ENCODE measurements at regions not wholly inside any gene's neighbourhood (a gene's known extent, or its start where the extent isn't known, plus 50 kb on each side); places are given as distances from the start of the nearest gene placed in this dataset.
A peak's percentile ranks its signal among the peaks of the same experiment; 100 is the strongest.
"Not testable (repeated sequence)": the region's sequence is repeated elsewhere in the genome, so short reads cannot be mapped to it uniquely, and the experiment has no call there.

DNA sequence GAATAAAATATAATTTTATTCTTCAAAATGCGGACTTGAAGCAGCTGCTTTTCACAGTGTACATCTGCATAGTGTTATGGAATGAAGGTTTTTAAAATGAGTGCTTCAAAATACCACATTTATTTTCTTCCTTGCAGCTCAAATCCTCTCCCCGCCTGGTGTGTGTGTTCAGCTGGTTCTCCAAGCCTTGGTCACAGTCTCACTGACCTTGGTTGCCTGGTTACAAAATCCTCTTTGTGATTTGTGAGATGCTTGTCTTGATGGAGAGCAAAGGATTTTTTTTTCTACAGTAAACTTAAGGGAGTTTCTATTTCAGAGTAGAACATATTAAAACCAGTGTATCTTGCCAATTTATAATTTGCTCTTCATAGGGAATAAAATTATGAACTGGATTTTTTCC lies 139.2 kb downstream of the PCDH18 start:
- peak; percentile 15 for DNase-seq

GRCh38 chr4:137390707-137391106 lies 141.6 kb downstream of the PCDH18 start:
- DNase-seq = no peak

DNA sequence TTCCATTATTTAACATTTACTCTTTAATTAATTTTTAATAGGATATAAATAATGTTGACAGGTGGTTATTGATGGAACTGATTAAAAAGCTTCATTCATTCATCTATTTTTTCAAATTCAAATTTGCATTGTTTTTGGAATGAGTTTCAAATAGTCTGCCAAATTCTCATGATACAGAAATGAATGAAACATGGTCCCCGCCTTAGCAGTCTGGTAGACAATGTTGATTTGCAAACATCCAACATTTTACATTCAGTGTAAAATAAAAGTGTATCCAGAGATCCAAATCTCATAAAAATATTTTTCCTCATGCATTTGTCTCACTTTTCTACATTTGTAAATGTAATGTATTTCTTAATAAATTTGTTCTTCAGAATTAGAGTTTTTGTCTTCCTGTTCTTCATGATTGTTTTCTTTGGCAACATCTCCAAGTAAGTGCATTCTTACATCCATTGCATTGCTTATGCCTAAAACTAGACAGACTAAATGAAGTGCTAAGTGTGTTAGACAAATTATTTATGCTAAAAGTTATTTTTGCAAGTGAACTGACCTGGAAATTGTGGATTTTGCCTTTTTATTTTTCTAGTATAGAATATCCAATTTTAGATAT lies 142.3 kb downstream of the PCDH18 start:
- no peak for DNase-seq

DNA sequence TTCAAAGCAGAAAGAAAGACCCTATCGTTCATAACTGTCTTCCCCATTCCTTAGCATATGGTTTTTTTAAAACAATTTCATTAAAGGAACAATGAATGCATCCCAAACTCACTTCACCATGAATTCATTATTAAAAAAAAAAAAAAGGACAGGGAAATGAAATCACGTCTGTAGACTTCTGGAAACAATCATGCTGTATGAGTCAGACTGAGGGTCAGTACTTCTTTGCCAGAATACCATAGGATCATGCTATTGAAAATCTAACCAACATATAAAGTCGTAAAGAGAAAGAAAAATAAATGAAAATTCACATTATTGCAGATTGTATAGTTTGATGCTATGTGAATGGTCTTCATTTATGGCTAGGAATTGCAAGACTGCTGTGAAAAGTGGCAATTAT lies 144.4 kb downstream of the PCDH18 start:
- no peak for DNase-seq

GRCh38 chr4:137384476-137384875 lies 147.8 kb downstream of the PCDH18 start:
- no peak for DNase-seq

GRCh38 chr4:137378821-137379220 lies 153.5 kb downstream of the PCDH18 start:
- DNase-seq = no peak

- no peak for DNase-seq
Measured at GRCh38 chr4:137378393-137378792, 153.9 kb downstream of the PCDH18 start.

DNA sequence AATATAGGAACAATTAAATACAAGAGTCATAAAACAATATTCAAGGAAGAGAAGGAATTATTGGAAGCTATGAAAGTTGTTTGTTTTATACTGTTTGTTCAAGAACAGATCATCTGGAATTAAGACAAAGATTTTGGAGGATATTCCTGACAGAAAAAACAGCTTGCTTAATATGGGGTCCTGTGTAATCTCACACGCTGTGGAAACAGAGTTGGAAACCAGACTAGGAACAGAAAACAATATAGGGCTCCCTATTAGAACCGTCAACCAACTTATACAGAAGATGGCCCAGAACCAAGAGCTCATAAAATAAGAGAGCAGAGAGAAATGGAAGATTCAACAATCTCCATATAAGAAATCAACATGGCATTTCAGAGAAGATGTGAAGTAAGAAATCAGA lies 156.0 kb downstream of the PCDH18 start:
- DNase-seq = no peak

DNA sequence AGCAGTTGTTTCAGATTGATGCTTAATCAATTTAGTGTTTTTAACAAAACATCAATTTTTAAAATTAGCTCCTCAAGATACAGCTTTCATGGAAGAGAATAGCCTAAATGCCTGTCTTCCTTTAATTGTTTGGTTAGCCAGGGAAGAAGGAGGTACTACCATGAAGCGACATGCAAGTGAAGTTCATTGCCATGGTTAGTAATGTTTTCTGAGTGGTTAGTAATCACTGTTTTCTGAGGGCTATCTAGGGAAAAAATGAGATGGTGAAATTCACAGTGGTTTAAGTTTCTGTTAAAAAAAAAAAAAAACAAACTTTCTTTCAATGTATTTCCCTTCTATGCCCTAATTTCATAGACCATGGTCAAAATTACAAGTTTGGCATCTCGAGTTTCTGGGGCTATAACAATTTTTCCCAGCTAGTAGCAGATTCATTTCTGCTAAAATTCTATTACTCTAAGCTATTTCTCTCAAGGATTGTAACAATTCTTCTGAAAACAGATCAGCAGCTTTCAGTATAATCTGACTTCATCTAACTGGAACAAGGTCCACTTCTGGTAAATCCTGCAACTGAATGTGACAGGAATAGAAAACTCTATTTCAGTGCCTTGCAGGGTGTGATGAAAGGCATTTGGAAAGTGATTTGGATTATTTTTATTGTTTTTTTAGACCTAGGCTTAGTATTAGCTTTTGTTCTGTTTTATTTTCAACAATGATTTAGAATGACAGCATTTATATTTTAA lies 157.0 kb downstream of the PCDH18 start:
- no peak for DNase-seq

DNA sequence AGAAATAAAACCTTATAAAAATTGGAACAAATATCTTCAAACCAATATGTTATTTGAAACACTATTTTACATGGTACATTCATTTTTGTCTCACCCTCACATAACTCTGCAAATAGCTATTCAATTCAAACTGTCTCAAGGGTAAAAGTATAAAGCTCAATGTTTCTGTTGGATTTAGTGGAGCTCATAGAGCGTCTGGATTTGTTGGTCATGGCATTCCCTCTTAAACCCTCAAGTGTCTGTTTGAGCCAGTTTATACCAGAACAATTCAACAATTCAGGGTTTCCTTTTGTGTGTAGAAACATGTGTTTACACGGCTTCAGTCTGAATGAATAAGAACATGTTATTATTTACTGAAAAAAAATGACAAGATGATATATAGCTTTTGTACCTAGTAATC lies 161.6 kb downstream of the PCDH18 start:
- peak; percentile 70 for DNase-seq

GRCh38 chr4:137370206-137370633 lies 162.1 kb downstream of the PCDH18 start:
- DNase-seq = no peak

DNA sequence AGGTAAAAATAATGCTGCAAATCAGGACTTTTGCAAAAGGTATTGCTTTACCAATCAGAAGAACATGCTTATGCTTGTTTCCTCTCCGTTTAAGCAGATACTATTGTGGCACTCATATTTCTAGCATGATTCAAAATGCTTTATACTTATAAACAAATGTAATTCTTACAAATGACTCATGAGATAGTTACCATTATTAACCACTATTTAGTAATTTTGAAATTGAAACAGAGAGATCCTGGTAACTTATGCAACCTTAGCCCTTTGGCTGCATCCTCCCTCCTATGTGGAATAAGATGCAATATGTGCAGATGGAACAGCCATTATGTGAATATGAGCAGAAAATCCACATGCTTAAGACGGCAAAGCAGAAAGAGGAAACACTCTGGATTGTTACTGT lies 164.7 kb downstream of the PCDH18 start:
- DNase-seq = no peak

GRCh38 chr4:137363496-137363895 lies 168.8 kb downstream of the PCDH18 start:
- DNase-seq = no peak

DNA sequence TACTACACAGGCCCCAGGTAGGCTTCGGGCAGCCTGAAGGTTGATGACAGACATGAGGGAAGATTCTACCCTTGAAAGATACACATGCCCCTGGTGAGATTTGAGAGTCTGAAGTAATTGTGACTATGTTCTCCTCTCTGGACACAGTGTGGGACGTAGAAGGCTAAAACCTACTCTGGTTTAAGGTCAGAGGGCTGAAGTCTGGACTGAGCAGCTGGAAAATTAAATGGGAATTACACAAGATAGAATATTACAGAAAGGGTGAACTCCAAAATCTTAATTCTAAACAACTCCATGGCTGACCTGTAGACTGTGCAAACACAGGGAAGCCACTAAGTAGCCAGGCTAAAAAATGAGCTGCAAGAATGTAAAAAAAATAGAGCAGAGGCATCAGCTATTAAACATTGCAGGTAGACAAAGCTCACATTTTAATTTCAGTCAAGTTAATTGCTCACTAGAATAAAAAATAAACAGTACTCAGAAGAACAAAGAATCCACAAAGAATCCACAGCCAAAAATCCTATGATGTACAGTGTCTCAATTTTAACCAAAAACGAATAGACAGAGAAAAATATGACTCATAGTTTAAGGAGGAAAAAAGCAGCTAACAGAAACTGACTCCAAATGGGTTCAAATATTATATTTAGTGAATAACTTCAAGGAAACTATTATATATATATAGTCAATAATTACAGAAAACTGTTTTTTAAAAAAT lies 170.4 kb downstream of the PCDH18 start:
- DNase-seq = no peak

GRCh38 chr4:137360761-137361160 lies 171.5 kb downstream of the PCDH18 start:
- DNase-seq = no peak

GRCh38 chr4:137359691-137360315 lies 172.5 kb downstream of the PCDH18 start:
- no peak for DNase-seq

- not testable (repeated sequence) for DNase-seq
Measured at GRCh38 chr4:137354562-137354961, 177.7 kb downstream of the PCDH18 start.

DNA sequence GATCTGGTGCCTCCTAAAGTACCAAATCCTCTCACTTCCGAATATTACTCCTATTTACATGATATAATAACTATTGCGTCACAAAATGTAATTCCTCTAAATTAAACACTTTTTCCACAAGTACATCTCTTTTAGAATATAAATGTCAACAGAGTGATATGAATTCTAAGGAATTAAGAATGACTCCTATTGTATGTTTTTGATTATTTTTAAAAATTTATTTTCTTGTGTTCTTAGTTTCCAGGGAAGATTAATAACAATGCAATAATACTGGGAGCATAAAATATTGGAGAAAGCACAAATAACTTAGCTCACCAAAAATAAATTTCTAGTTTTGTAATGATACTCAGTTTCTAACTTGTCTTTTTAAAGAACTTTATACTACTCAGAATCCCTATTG lies 184.9 kb downstream of the PCDH18 start:
- no peak for DNase-seq

DNA sequence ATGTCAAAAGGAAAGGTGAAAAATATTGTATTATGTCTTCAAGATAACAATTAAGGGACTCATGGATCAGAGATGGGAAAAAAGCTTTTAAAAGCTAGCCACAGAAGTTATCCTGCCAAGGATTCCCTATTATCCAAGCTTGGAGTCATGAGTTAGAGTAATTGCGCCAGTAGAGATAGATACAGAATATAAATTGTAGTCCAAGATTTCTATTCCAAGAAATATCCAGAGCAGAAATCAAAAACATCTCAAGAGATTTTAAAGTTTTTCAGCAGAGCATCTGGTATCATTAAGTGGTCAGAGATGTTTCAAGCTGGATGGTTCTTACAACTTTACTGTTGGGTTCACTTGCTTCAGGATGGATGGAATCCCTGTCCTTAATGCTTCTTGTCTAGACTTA lies 186.7 kb downstream of the PCDH18 start:
- no peak for DNase-seq

DNA sequence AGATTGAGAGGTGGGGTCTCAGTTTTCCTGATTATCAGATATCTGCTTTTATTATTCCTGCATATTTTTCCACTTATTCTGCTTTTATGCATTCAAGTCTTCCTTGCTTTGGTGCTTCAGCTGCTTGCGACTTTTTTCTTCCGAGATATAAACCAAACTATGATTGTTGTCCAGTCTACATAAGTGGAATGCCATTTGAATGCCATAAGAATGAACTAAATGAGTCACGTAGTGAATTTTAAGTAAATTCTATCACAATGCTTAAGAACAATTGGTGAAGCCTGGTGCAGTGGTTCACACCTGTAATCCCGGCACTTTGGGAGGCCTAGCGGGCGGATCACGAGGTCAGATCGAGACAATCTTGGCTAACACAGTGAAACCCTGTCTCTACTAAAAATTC lies 189.1 kb downstream of the PCDH18 start:
- DNase-seq = no peak

- no peak for DNase-seq
Measured at GRCh38 chr4:137333031-137333430, 199.3 kb downstream of the PCDH18 start.

DNA sequence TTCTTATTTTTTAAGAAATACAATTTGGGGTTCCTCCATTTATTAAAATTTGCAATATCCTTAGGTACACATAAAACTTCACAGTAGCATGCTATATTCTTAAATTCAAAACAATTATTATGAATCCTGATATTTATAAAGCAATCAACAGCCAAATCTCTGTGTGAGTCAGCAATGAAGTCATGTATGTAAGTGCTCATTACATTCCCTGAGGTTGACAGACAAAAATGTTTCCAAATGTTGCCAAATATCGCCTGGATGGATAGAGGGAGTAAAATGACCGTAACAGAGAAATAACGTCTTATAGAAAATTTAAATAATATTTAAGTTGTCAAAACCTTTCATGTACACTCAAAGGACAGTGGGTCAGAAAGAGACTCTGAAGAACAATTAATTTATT lies 220.0 kb downstream of the PCDH18 start:
- no peak for DNase-seq

DNA sequence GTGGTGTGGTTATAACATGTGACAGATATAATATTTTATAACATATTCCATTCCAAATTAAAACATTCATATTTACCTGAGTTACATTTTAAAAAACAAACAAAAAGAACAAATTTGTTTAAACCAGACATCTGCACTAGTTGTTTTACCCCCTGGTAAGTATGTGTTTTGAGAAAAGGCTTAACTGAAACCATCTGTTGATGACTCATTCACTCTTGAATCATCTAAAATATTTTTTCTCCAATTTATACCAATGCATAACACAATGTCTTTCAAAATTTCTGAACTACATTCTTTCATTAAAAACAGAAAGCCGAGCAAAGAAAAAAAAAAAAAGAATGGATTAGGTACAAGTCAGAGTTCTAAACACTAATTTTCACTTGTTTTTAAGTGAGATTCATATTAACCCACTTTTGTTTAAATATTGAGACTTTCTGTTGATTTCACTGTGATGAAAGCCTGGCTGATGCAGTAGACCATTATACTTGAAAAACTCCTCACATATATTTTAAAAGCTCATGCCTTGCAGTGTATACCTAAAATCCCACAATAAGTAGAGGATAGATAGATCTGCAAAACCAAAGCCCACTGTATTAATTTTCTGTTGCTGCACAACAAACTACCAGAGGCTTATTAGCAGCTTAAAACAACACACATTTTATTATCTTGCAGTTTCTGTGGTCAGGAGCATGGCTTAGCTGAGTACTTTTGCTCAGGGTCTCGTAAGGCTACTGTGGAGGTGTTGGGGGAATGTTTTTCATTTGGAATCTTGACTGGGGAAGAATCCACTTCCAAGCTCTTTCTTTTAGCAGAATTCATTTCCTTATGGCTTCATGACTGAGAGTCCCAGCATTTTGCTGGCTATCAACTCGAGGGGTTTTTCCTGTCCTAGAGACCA lies 221.5 kb downstream of the PCDH18 start:
- no peak for DNase-seq

All from NCI-H2227 treated with DMSO at 0.1 percent for 48 hours (cell line).